ENCODE measurements at regions not wholly inside any gene's neighbourhood (a gene's known extent, or its start where the extent isn't known, plus 50 kb on each side); places are given as distances from the start of the nearest gene placed in this dataset.
A peak's percentile ranks its signal among the peaks of the same experiment; 100 is the strongest.
"Not testable (repeated sequence)": the region's sequence is repeated elsewhere in the genome, so short reads cannot be mapped to it uniquely, and the experiment has no call there.

GRCh38 chr6:139962654-139963347 lies 588.4 kb upstream of the CITED2 start:
- no peak for DNase-seq (ENCODE audit: low read depth)

GRCh38 chr6:139961190-139961589 lies 586.7 kb upstream of the CITED2 start:
- DNase-seq (ENCODE audit: low read depth) = no peak

GRCh38 chr6:139960671-139961070 lies 586.2 kb upstream of the CITED2 start:
- DNase-seq (ENCODE audit: low read depth) = peak; percentile 16

- DNase-seq (ENCODE audit: low read depth) = no peak
These were observed 581.1 kb upstream of the CITED2 start for GRCh38 chr6:139955366-139956155.

GRCh38 chr6:139954463-139955071 lies 580.1 kb upstream of the CITED2 start:
- no peak for DNase-seq (ENCODE audit: low read depth)

GRCh38 chr6:139953780-139954179 lies 579.3 kb upstream of the CITED2 start:
- DNase-seq (ENCODE audit: low read depth) = not testable (repeated sequence)

- no peak for DNase-seq (ENCODE audit: low read depth)
These were observed 576.7 kb upstream of the CITED2 start for GRCh38 chr6:139951172-139951571.

GRCh38 chr6:139944976-139945375 lies 570.5 kb upstream of the CITED2 start:
- DNase-seq (ENCODE audit: low read depth) = no peak

- DNase-seq (ENCODE audit: low read depth) = no peak
These were observed 569.7 kb upstream of the CITED2 start for GRCh38 chr6:139944131-139944530.

- DNase-seq (ENCODE audit: low read depth) = peak; percentile 92
These were observed 568.9 kb upstream of the CITED2 start for GRCh38 chr6:139943391-139943790.

GRCh38 chr6:139942331-139942730 lies 567.9 kb upstream of the CITED2 start:
- no peak for DNase-seq (ENCODE audit: low read depth)

GRCh38 chr6:139941826-139942225 lies 567.4 kb upstream of the CITED2 start:
- DNase-seq (ENCODE audit: low read depth) = no peak

GRCh38 chr6:139940741-139941729 lies 566.6 kb upstream of the CITED2 start:
- DNase-seq (ENCODE audit: low read depth) = no peak

GRCh38 chr6:139939189-139939979 lies 564.9 kb upstream of the CITED2 start:
- no peak for DNase-seq (ENCODE audit: low read depth)

GRCh38 chr6:139932671-139933070 lies 558.2 kb upstream of the CITED2 start:
- DNase-seq (ENCODE audit: low read depth) = no peak

GRCh38 chr6:139931747-139932146 lies 557.3 kb upstream of the CITED2 start:
- no peak for DNase-seq (ENCODE audit: low read depth)

- DNase-seq (ENCODE audit: low read depth) = no peak
These were observed 553.4 kb upstream of the CITED2 start for GRCh38 chr6:139927742-139928305.

- DNase-seq (ENCODE audit: low read depth) = peak; percentile 63
These were observed 552.8 kb upstream of the CITED2 start for GRCh38 chr6:139927236-139927635.

- DNase-seq (ENCODE audit: low read depth) = peak; percentile 56
These were observed 552.3 kb upstream of the CITED2 start for GRCh38 chr6:139926711-139927110.

- DNase-seq (ENCODE audit: low read depth) = peak; percentile 72
These were observed 551.6 kb upstream of the CITED2 start for GRCh38 chr6:139925894-139926641.
